Esophagus muscularis mucosa (tissue), 4 donors: ENCODE measurements at regions not wholly inside any gene's neighbourhood (a gene's known extent, or its start where the extent isn't known, plus 50 kb on each side); places are given as distances from the start of the nearest gene placed in this dataset.

ENCODE experiments used
- DNase-seq: peaks from one replicate; pipeline ENCODE4 v3.0.0-alpha.2; 2017; ENCODE audit errors: extremely low spot score
- H3K27ac ChIP-seq, 4 donors: fragments of 200-600 bp; sonication (generic); replicated peaks in 1 of 4; 1 replicate in 3 of 4; 2 replicates in 1 of 4; pipeline ENCODE4 v1.5.1; 2016 to 2019; ENCODE audit warnings: mild to moderate bottlenecking in 1 of 4
- H3K27me3 ChIP-seq, 4 donors: fragments of 200-600 bp; sonication (generic); one replicate each; pipeline versions ENCODE4 v1.5.1 to v1.6.0; 2016 to 2019
- H3K36me3 ChIP-seq, 4 donors: fragments of 200-600 bp; sonication (generic); one replicate each; pipeline ENCODE4 v1.5.1; 2016 to 2019
- H3K4me1 ChIP-seq, 4 donors: fragments of 200-600 bp; sonication (generic); one replicate each; pipeline ENCODE4 v1.5.1; 2016 to 2019
- H3K4me3 ChIP-seq, 4 donors: fragments of 200-600 bp; sonication (generic); 1 replicate in 2 of 4; 2 replicates in 2 of 4; pipeline ENCODE4 v1.5.1; 2016 to 2019; ENCODE audit warnings: mild to moderate bottlenecking in 4 of 4, moderate library complexity in 1 of 4
- H3K9me3 ChIP-seq, 4 donors: fragments of 200-600 bp; sonication (generic); 1 replicate in 3 of 4; 2 replicates in 1 of 4; pipeline ENCODE4 v1.5.1; 2016 to 2019
- EP300 ChIP-seq: sonication (generic); formaldehyde crosslinking; IDR thresholded peaks from one replicate; pipeline ENCODE4 v1.6.1; 2017; ENCODE audit warnings: antibody characterized with exemption
- POLR2A ChIP-seq: fragments of 450-650 bp; IDR thresholded peaks from one replicate; pipeline ENCODE4 v1.6.1; 2017; ENCODE audit warnings: antibody characterized with exemption, moderate library complexity, mild to moderate bottlenecking, low read depth
- POLR2AphosphoS5 ChIP-seq, 2 donors: sonication (generic); formaldehyde crosslinking; IDR thresholded peaks; one replicate each; pipeline ENCODE4 v1.6.1; 2017; ENCODE audit warnings: antibody characterized with exemption in 2 of 2
- WGBS: methylation state at CpG from one replicate; pipeline ENCODE4 v1.1.5; 2018; 5-methylcytosine and 5-hydroxymethylcytosine counted together
- intact Hi-C: fragments of 100-400 bp; cut with DNase I; formaldehyde crosslinking; loops from one replicate; pipeline ENCODE4 v1.15.1; 2023
- TF ChIP-seq, protein P1 (sequence below), 3 experiments: fragments of 200-600 bp in 2 of 3; fragments of 450-650 bp in 1 of 3; sonication (generic) in 2 of 3; IDR thresholded peaks; one replicate each; pipeline ENCODE4 v1.5.1; 2017 to 2019; ENCODE audit warnings: antibody characterized with exemption in 3 of 3, mild to moderate bottlenecking in 2 of 3, moderate library complexity in 1 of 3

DNA sequence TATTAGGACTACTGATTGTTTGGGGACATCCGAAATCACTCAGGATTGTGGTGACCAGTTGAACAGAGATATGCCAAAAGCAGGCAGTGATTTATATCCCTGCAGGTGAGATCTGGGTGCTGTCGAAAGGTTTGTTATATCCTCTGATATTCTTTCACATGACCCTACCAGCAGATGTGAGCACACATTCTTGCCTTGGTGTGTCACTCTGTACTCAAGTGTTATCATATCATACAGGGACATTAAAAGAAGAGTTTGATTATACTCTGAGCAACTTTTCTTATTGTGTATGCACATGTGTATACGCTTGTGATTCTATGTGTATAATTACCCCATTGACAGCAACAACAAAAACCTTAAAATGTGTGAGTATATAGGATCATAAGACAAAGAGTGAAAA is 381.2 kb upstream of the IGFBP7 start:
- no peaks in the 10 kb centered on the region for H3K9me3 ChIP-seq
- peak overlapping the region; percentile 52 to 69 (median 60) for H3K27ac ChIP-seq
- TF ChIP-seq POLR2A, result no peak
- TF ChIP-seq, protein P1, sequence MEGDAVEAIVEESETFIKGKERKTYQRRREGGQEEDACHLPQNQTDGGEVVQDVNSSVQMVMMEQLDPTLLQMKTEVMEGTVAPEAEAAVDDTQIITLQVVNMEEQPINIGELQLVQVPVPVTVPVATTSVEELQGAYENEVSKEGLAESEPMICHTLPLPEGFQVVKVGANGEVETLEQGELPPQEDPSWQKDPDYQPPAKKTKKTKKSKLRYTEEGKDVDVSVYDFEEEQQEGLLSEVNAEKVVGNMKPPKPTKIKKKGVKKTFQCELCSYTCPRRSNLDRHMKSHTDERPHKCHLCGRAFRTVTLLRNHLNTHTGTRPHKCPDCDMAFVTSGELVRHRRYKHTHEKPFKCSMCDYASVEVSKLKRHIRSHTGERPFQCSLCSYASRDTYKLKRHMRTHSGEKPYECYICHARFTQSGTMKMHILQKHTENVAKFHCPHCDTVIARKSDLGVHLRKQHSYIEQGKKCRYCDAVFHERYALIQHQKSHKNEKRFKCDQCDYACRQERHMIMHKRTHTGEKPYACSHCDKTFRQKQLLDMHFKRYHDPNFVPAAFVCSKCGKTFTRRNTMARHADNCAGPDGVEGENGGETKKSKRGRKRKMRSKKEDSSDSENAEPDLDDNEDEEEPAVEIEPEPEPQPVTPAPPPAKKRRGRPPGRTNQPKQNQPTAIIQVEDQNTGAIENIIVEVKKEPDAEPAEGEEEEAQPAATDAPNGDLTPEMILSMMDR (IDR thresholded peaks at IDR 0.05), result no peak
- no peak for TF ChIP-seq EP300
- TF ChIP-seq POLR2AphosphoS5 (IDR thresholded peaks at IDR 0.05), result no peak
- H3K4me1 ChIP-seq, result peaks cover under 1 to 61% (median 19%) of the 10 kb centered on the region in 4 donors
- no peak for DNase-seq
- no peaks in the 10 kb centered on the region for H3K27me3 ChIP-seq
- intact Hi-C loops, result no loop called here
- no peaks in the 10 kb centered on the region for H3K36me3 ChIP-seq
- no peak overlapping the region for H3K4me3 ChIP-seq
- 92% methylated on average over 3 of the region's 3 CpGs for WGBS

DNA sequence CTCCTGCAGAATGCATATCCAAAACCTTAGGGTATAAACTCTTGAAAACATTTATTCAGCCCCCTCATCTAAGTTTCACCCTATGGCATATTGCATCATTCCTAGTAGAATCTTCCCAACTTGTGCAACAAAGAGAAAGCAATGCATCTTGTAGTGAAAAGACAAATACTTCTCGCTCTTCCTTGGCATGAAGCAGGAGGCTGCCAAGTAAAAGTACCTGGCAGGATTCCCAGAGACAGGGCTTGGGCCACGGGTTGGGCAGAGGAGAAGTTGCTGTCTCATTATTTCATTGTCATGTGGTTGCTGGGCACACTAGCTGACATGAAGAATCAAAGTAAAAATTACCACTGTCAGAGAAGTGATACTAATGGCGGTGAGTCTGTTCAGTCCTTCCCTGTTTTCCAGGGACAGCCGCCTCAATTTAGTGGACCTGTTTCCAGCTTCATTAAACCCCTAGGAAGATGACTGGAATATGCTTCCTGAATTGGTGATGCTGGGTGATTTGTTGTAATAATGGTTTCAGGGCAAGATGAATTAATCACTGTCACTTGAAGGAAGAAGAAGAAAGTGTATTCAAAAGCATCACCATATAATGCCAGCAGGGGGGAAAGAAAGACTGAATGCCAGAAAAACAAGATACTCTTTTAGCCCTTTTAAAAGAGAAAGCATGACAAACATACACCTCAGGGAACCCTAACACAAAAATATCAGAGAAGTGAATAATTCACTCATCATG is 380.5 kb upstream of the IGFBP7 start:
- no peaks in the 10 kb centered on the region for H3K27me3 ChIP-seq
- peak overlapping the region; percentile 52 to 69 (median 60) for H3K27ac ChIP-seq
- DNase-seq, result no peak
- no peak overlapping the region for H3K4me3 ChIP-seq
- TF ChIP-seq, protein P1 (IDR thresholded peaks at IDR 0.05), result no peak
- TF ChIP-seq POLR2AphosphoS5 (IDR thresholded peaks at IDR 0.05) (peak; percentile 44 to 66), EP300 (no peak)
- 55% methylated on average over 4 of the region's 4 CpGs for WGBS
- H3K36me3 ChIP-seq, result no peaks in the 10 kb centered on the region
- peaks cover 0 to 61% (median 19%) of the 10 kb centered on the region in 4 donors for H3K4me1 ChIP-seq
- intact Hi-C loops, result no loop called here
- H3K9me3 ChIP-seq, result no peaks in the 10 kb centered on the region

DNA sequence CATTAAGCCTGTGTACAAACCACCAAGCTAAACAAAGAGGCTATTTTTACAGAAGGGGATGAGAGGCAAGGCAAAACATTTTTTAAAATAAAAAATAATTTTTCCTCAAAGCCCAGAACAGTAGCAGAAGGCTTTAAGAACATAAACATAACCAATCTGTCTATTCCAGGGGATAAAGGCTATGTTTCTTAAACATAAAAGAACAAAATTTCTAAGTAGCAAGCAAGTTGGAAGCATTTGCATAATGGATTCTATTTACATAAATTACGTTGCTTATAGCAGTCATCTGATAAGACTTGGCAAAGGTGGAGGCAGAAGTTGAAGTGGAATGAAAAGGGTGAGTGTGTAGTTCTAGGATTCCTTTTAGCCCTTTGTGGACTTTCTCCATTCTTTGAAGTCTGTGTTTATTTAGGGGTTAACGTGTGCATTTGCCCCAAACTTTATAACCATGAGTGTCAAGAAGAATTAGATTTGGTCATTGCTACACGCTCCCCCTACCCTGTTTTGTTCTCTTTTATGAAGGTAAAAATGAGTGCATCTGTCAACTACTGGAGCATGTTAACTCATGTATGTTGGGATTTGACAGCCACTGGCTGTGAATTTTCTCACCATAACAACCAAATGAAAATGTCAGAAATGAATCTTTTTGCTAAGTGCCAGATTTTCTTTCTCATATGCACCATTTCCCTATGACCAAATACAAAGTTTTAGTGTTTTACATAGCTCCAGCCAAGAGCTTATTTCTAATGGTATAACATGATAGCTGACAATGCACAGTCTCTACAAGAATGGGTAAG is 378.4 kb upstream of the IGFBP7 start:
- H3K4me3 ChIP-seq, result no peak overlapping the region
- no peak for DNase-seq
- WGBS, result 54% methylated on average over 3 of the region's 3 CpGs
- TF ChIP-seq POLR2A, result no peak
- TF ChIP-seq, protein P1 (IDR thresholded peaks at IDR 0.05), result no peak
- no peak for TF ChIP-seq EP300
- no peak for TF ChIP-seq POLR2AphosphoS5 (IDR thresholded peaks at IDR 0.05)
- intact Hi-C loops, result no loop called here
- no peak overlapping the region for H3K27ac ChIP-seq
- no peaks in the 10 kb centered on the region for H3K36me3 ChIP-seq
- H3K9me3 ChIP-seq, result no peaks in the 10 kb centered on the region
- peaks cover 0 to 50% (median 13%) of the 10 kb centered on the region in 4 donors for H3K4me1 ChIP-seq
- H3K27me3 ChIP-seq, result no peaks in the 10 kb centered on the region

DNA sequence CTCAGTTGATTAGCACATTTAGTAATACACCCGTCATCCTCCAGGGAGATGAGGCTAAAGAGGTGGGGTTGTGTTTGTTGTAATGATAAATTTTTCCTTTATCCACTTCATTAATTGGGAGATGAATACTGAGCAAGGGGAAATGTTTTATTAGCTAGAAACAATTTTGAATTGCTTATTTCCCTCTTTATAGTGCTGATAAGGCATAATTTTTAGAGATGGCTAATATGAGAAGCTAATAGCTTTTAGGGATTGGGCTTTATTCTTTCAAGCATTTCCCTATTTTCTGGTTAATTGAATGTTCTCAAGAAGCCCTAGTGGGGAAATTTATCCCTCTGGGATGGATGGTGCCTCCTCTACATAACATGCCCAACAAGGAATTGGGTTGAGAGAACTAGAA is 365.2 kb upstream of the IGFBP7 start:
- H3K27me3 ChIP-seq, result no peaks in the 10 kb centered on the region
- no peak overlapping the region for H3K27ac ChIP-seq
- DNase-seq, result no peak
- intact Hi-C loops, result no loop called here
- no peaks in the 10 kb centered on the region for H3K9me3 ChIP-seq
- no peaks in the 10 kb centered on the region for H3K36me3 ChIP-seq
- no peaks in the 10 kb centered on the region for H3K4me1 ChIP-seq
- H3K4me3 ChIP-seq, result no peak overlapping the region
- TF ChIP-seq EP300 (no peak), POLR2AphosphoS5 (IDR thresholded peaks at IDR 0.05) (no peak)
- WGBS, result 100% methylated on average over 1 of the region's 1 CpG

DNA sequence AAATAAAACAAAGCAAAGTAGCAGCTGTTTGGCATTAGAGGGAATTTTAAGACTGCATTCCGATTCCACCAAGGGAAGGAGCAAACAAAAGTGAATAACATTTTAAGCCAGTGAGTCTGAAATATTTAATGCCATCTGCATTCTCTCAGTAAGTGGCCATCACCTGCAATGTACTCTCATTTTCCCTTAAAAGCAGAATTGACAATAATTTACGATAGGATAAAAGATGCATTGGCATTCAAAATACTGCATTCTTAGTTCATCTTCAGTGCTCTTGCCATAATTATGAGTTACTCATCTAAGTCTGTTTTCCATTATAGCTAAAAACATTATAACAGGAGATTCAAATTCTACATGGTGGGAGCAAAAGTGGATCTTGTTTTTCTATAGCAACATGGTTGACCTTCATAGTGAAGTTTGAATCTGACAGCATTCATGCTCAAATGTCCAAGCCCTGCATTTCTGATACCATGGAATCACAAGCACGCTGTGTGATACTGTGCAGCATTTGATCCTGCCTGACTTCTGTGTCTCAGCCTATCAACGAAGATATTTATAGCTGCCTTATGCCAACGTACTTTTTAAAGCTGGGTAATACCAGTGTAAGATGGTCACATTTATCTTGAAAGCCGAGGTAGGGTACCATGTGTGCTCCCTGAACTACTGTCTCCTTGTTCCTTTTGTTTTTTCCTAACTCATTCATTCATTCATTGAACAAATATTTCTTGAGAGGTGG is 355.3 kb upstream of the IGFBP7 start:
- TF ChIP-seq POLR2A, result no peak
- TF ChIP-seq, protein P1 (IDR thresholded peaks at IDR 0.05), result no peak
- TF ChIP-seq POLR2AphosphoS5 (IDR thresholded peaks at IDR 0.05), result no peak
- TF ChIP-seq EP300, result no peak
- intact Hi-C loops, result no loop called here
- no peak for DNase-seq
- H3K27me3 ChIP-seq, result no peaks in the 10 kb centered on the region
- no peak overlapping the region for H3K27ac ChIP-seq
- no peak overlapping the region for H3K4me3 ChIP-seq
- H3K4me1 ChIP-seq, result no peaks in the 10 kb centered on the region
- no peaks in the 10 kb centered on the region for H3K36me3 ChIP-seq
- 77% methylated on average over 6 of the region's 6 CpGs for WGBS
- H3K9me3 ChIP-seq, result no peaks in the 10 kb centered on the region
